Ascending aorta (tissue), 2 donors: ENCODE measurements at regions not wholly inside any gene's neighbourhood (a gene's known extent, or its start where the extent isn't known, plus 50 kb on each side); places are given as distances from the start of the nearest gene placed in this dataset.

Source experiments
- DNase-seq, 2 donors: peaks; one replicate each; pipeline ENCODE4 v3.0.0-alpha.2; 2019; ENCODE audit warnings: low spot score in 2 of 2
- H3K27ac ChIP-seq, 2 donors: fragments of 200-600 bp; sonication (generic); one replicate each; pipeline ENCODE4 v1.5.1; 2016 to 2017; ENCODE audit warnings: mild to moderate bottlenecking in 1 of 2
- H3K27me3 ChIP-seq: fragments of 200-600 bp; sonication (generic); one replicate; pipeline ENCODE4 v1.5.1; 2017
- H3K36me3 ChIP-seq, 2 donors: fragments of 200-600 bp; sonication (generic); one replicate each; pipeline ENCODE4 v1.5.1; 2016
- H3K4me1 ChIP-seq, 2 donors: fragments of 200-600 bp; sonication (generic); one replicate each; pipeline ENCODE4 v1.5.1; 2016 to 2017; ENCODE audit warnings: mild to moderate bottlenecking in 1 of 2
- H3K4me3 ChIP-seq, 2 donors: fragments of 200-600 bp; sonication (generic); one replicate each; pipeline ENCODE4 v1.5.1; 2016 to 2017; ENCODE audit warnings: mild to moderate bottlenecking in 1 of 2
- H3K9me3 ChIP-seq, 2 donors: fragments of 200-600 bp; sonication (generic); one replicate each; pipeline ENCODE4 v1.5.1; 2016
- intact Hi-C: fragments of 100-400 bp; cut with DNase I; formaldehyde crosslinking; loops from one replicate; pipeline ENCODE4 v1.15.1; 2023
- TF ChIP-seq, protein P1 (sequence below), 3 experiments: fragments of 200-600 bp in 2 of 3; fragments of 450-650 bp in 1 of 3; sonication (generic) in 2 of 3; IDR thresholded peaks; one replicate each; pipeline ENCODE4 v1.5.1; 2016 to 2019; ENCODE audit warnings: antibody characterized with exemption in 3 of 3, mild to moderate bottlenecking in 1 of 3, moderate library complexity in 1 of 3

DNA sequence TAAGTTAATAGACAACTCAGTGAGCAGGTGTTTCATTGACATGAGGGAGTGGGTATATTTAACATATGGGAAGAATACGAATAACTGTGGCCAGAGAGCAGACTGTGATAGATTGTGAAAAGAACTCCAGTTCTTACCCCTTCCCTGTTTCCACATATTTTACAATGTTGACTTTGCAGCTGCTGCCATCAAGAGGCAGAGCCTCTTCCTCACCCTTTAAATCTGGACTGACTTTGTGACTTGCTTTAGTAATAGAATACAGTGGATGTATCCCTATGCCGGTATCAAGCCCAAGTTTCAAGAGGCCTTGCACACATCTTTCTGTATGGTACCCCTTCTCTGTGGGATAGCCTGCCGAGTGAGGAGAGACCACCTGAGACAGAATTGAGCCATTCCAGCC lies 356.7 kb downstream of the ETNK1 start:
- TF ChIP-seq, protein P1, sequence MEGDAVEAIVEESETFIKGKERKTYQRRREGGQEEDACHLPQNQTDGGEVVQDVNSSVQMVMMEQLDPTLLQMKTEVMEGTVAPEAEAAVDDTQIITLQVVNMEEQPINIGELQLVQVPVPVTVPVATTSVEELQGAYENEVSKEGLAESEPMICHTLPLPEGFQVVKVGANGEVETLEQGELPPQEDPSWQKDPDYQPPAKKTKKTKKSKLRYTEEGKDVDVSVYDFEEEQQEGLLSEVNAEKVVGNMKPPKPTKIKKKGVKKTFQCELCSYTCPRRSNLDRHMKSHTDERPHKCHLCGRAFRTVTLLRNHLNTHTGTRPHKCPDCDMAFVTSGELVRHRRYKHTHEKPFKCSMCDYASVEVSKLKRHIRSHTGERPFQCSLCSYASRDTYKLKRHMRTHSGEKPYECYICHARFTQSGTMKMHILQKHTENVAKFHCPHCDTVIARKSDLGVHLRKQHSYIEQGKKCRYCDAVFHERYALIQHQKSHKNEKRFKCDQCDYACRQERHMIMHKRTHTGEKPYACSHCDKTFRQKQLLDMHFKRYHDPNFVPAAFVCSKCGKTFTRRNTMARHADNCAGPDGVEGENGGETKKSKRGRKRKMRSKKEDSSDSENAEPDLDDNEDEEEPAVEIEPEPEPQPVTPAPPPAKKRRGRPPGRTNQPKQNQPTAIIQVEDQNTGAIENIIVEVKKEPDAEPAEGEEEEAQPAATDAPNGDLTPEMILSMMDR (IDR thresholded peaks at IDR 0.05), result no peak
- intact Hi-C loops, result no loop called here
- no peak for DNase-seq
- no peaks in the 10 kb centered on the region for H3K36me3 ChIP-seq
- no peaks in the 10 kb centered on the region for H3K4me1 ChIP-seq
- H3K9me3 ChIP-seq, result no peaks in the 10 kb centered on the region
- H3K4me3 ChIP-seq, result no peak overlapping the region
- no peak overlapping the region for H3K27ac ChIP-seq
- H3K27me3 ChIP-seq, result no peaks in the 10 kb centered on the region

DNA sequence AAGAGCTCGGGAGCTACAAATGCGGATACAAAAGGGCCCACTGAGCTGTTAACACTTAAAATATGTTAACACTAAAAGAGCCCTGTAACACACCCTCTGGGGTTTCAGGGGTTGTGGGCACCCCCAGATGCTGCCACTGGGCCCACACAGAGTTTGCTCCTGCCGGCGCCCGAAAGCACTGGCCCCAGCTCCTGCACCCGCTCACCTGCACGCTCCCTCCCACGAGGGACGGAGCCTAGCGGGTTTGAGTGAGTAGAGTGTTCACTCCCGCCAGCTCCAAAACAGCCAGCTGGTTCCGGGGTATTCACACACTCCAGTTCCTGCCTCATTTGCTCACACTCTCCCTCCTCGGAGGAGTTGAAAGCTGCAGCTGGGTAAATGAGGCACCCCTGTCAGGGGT lies 357.7 kb downstream of the ETNK1 start:
- no peak overlapping the region for H3K4me3 ChIP-seq
- H3K27me3 ChIP-seq, result no peaks in the 10 kb centered on the region
- no peaks in the 10 kb centered on the region for H3K9me3 ChIP-seq
- no peak overlapping the region for H3K27ac ChIP-seq
- TF ChIP-seq, protein P1 (IDR thresholded peaks at IDR 0.05), result no peak
- no peaks in the 10 kb centered on the region for H3K36me3 ChIP-seq
- H3K4me1 ChIP-seq, result no peaks in the 10 kb centered on the region
- intact Hi-C loops, result no loop called here
- no peak for DNase-seq

DNA sequence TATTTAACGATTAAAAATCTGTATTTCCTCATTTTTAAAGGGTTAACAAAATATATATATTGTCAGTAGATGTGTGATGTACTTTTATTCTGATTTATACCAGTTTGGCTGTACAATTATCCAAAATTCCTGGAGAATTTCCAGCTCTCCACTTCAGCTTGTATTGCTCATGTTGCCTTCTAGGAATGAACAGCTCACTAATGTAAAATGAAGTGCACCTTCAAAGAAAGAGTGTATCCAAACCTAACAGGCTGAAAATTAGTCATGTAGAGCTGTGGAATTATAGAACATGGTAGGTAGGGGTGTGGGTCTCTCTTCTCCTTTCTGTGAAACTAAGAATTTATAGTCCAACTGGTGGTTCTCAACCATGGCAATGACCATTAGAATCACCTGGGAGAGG lies 362.0 kb downstream of the ETNK1 start:
- Histone ChIP-seq H3K4me3 (no peak overlapping the region), H3K9me3 (no peaks in the 10 kb centered on the region), H3K27ac (no peak overlapping the region), H3K27me3 (no peaks in the 10 kb centered on the region), H3K4me1 (no peaks in the 10 kb centered on the region), H3K36me3 (no peaks in the 10 kb centered on the region)
- no peak for DNase-seq
- intact Hi-C loops, result no loop called here
- TF ChIP-seq, protein P1 (IDR thresholded peaks at IDR 0.05), result no peak

DNA sequence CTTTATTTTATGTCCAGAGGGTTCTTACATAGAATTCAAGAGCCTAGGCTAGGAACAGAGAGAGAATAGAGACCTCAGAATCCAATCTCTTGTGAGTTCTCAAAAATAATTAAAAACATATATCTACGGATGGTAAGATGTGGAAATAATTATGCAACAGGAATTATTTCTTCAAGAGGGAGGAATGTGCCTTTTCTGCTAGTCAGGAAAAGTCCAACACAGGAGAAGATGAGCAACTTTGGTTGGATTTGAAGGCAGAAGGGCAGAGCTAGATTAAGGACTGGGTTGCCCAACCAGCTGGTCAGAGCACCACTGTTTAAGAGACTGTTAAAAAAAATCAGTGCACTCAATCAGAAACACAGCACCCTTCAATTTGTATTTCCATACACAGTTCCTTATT lies 365.5 kb downstream of the ETNK1 start:
- no peak overlapping the region for H3K27ac ChIP-seq
- TF ChIP-seq, protein P1 (IDR thresholded peaks at IDR 0.05), result no peak
- H3K9me3 ChIP-seq, result no peaks in the 10 kb centered on the region
- intact Hi-C loops, result no loop called here
- DNase-seq, result no peak
- no peak overlapping the region for H3K4me3 ChIP-seq
- H3K4me1 ChIP-seq, result no peaks in the 10 kb centered on the region
- H3K27me3 ChIP-seq, result no peaks in the 10 kb centered on the region
- H3K36me3 ChIP-seq, result no peaks in the 10 kb centered on the region

DNA sequence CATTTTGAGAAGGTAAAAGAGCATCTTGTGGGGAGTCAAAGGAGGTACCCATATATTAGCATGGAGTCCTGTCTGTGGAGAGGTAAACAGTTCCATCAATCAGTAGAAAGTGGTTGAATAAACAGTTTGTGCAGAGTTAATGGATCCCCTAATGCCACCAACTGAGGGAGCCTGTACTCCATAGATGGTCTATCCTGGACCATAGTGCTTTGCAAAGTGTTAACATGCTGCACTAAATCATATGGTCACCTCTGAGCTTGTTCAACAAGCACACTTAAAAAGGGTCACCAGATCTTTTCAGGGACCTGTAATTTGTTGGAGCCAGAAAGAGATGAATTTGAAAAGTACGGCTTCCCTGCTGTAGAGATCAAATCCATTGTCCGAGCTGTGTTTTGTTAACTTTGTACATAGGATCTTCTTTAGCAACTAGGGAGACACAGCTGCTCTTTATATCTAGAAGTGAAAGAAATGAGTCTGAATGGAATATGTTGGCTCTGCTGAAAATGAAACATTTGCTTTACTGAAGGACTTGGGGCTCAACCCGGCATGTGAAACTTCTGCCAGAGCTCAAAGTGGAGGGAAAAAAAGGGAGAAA lies 366.4 kb downstream of the ETNK1 start:
- intact Hi-C loops, result no loop called here
- no peak overlapping the region for H3K4me3 ChIP-seq
- H3K36me3 ChIP-seq, result no peaks in the 10 kb centered on the region
- no peaks in the 10 kb centered on the region for H3K9me3 ChIP-seq
- no peak overlapping the region for H3K27ac ChIP-seq
- no peaks in the 10 kb centered on the region for H3K4me1 ChIP-seq
- TF ChIP-seq, protein P1 (IDR thresholded peaks at IDR 0.05), result no peak
- DNase-seq, result no peak
- no peaks in the 10 kb centered on the region for H3K27me3 ChIP-seq
